Calu3 (cell line): ENCODE measurements at regions not wholly inside any gene's neighbourhood (a gene's known extent, or its start where the extent isn't known, plus 50 kb on each side); places are given as distances from the start of the nearest gene placed in this dataset.

Source experiments
- BruUV-seq: library from RNA; stranded (reverse); fragments of 400-500 nt; replicated peaks from 2 replicates; lab custom pipeline; 2021; lab: Mats Ljungman, UMichigan
- CTCF ChIA-PET: fragments of 300-600 bp; sonication (Branson Sonifier 250); formaldehyde crosslinking; loops from one replicate; lab custom pipeline; 2022; ENCODE audit warnings: antibody characterized with exemption; lab: Charles Lee
- DNase-seq: peaks from one replicate; pipeline ENCODE4 v3.0.0; 2022
- H3K27ac Mint-ChIP-seq: one replicate; pipeline ENCODE4 v1.8.0; 2022; ENCODE audit warnings: mixed read lengths; ENCODE audit not compliant: unreplicated experiment
- H3K27me3 Mint-ChIP-seq: one replicate; pipeline ENCODE4 v1.8.0; 2022; ENCODE audit warnings: mixed read lengths; ENCODE audit not compliant: unreplicated experiment
- H3K36me3 Mint-ChIP-seq: one replicate; pipeline ENCODE4 v1.8.0; 2022; ENCODE audit warnings: mild to moderate bottlenecking, moderate library complexity, mixed read lengths; ENCODE audit not compliant: insufficient read depth, unreplicated experiment
- H3K4me1 Mint-ChIP-seq: one replicate; pipeline ENCODE4 v1.8.0; 2022; ENCODE audit warnings: mild to moderate bottlenecking, low read depth, mixed read lengths; ENCODE audit not compliant: unreplicated experiment
- H3K4me3 Mint-ChIP-seq: one replicate; pipeline ENCODE4 v1.8.0; 2022; ENCODE audit warnings: mild to moderate bottlenecking, low read depth, moderate library complexity, mixed read lengths; ENCODE audit not compliant: unreplicated experiment
- H3K9me3 Mint-ChIP-seq: one replicate; pipeline ENCODE4 v1.8.0; 2022; ENCODE audit warnings: low read depth, mixed read lengths; ENCODE audit not compliant: unreplicated experiment
- intact Hi-C: fragments of 100-400 bp; cut with micrococcal nuclease; formaldehyde crosslinking; loops from one replicate; pipeline ENCODE4 v1.10.0; 2022; ENCODE audit not compliant: unreplicated experiment
- TF ChIP-seq, protein P1 (sequence below): fragments of 200-600 bp; IDR thresholded peaks from one replicate; pipeline ENCODE4 v1.8.0; 2022; ENCODE audit warnings: antibody characterized with exemption; ENCODE audit not compliant: unreplicated experiment

DNA sequence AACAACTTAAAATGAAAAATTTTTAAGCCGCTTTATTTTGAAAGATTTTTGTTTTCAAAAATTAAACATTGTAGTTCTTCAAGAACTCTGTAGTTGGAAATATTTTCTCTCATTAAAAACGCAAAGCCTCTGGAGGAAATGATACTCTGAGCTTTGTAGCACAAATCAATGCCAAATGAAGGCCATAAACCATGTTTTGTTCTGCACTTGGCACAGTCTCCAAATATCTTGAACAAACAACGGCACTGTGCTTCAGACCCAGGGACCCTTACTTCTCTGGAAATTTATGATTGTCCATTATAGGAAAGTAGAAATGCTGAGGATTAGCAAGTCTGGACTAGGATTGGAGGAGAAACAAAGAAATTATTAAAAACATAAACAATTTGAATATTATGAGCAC is 160.8 kb upstream of the BMP4 start:
- Mint-ChIP-seq H3K27ac (no peak overlapping the region), H3K9me3 (no peaks in the 10 kb centered on the region), H3K27me3 (no peaks in the 10 kb centered on the region), H3K4me3 (no peak overlapping the region), H3K4me1 (peaks cover 34% of the 10 kb centered on the region), H3K36me3 (no peaks in the 10 kb centered on the region)
- no peak for DNase-seq
- no TSS peak for BruUV-seq
- CTCF ChIA-PET = no interaction called here
- TF ChIP-seq, protein P1, sequence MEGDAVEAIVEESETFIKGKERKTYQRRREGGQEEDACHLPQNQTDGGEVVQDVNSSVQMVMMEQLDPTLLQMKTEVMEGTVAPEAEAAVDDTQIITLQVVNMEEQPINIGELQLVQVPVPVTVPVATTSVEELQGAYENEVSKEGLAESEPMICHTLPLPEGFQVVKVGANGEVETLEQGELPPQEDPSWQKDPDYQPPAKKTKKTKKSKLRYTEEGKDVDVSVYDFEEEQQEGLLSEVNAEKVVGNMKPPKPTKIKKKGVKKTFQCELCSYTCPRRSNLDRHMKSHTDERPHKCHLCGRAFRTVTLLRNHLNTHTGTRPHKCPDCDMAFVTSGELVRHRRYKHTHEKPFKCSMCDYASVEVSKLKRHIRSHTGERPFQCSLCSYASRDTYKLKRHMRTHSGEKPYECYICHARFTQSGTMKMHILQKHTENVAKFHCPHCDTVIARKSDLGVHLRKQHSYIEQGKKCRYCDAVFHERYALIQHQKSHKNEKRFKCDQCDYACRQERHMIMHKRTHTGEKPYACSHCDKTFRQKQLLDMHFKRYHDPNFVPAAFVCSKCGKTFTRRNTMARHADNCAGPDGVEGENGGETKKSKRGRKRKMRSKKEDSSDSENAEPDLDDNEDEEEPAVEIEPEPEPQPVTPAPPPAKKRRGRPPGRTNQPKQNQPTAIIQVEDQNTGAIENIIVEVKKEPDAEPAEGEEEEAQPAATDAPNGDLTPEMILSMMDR = no peak
- intact Hi-C loops = no loop called here

DNA sequence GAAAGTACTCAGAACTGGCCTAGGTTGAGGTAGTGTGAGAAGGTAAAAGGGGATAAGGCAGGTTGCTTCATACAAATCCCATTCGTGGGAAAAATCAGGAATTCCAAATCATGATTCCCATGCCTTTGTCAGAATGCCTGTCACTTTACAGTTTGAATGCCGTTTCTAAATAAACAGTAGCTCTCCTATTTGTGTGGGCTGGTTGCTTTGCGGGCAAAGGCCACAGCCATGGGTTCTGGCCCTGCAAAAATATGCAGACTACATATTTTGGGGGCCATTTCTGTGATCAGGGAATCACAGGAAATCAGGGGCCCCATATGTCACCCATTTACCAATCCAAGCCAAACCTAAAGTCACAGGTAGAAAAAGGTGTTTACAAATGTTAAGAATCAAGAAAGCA is 161.3 kb upstream of the BMP4 start:
- no peak for DNase-seq
- Mint-ChIP-seq H3K4me3 (no peak overlapping the region), H3K27me3 (no peaks in the 10 kb centered on the region), H3K36me3 (no peaks in the 10 kb centered on the region), H3K9me3 (no peaks in the 10 kb centered on the region), H3K27ac (no peak overlapping the region), H3K4me1 (peaks cover 34% of the 10 kb centered on the region)
- intact Hi-C loops = no loop called here
- TF ChIP-seq, protein P1 = no peak
- BruUV-seq = no TSS peak
- CTCF ChIA-PET = interaction anchor here (0.8 kb wide), 1 partner anchor 13 kb away, joined by 3 read pairs; no protein-coding TSS in a partner anchor

DNA sequence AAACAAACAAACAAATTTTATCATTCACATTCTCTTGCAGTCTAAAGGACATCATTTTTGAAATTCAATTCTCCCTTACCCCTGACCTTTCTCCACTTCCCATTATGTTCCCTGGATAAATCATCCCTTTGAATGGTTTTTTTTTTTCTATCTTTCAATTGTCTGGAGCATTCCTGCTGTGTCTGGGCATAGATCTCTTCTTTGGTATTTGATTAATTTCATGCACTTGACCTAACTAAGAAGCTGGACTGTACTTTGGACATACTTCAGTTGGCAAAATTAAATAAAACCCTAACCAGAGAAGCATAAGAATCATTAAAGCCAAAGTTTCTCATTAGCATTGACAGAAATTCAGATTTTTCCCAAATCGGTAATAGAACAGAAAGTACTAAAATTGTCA is 163.6 kb upstream of the BMP4 start:
- no TSS peak for BruUV-seq
- CTCF ChIA-PET = no interaction called here
- DNase-seq = no peak
- H3K36me3 Mint-ChIP-seq = no peaks in the 10 kb centered on the region
- no peak overlapping the region for H3K4me3 Mint-ChIP-seq
- TF ChIP-seq, protein P1 = no peak
- no peak overlapping the region for H3K27ac Mint-ChIP-seq
- no peaks in the 10 kb centered on the region for H3K9me3 Mint-ChIP-seq
- H3K27me3 Mint-ChIP-seq = no peaks in the 10 kb centered on the region
- intact Hi-C loops = no loop called here
- peaks cover 21% of the 10 kb centered on the region for H3K4me1 Mint-ChIP-seq

DNA sequence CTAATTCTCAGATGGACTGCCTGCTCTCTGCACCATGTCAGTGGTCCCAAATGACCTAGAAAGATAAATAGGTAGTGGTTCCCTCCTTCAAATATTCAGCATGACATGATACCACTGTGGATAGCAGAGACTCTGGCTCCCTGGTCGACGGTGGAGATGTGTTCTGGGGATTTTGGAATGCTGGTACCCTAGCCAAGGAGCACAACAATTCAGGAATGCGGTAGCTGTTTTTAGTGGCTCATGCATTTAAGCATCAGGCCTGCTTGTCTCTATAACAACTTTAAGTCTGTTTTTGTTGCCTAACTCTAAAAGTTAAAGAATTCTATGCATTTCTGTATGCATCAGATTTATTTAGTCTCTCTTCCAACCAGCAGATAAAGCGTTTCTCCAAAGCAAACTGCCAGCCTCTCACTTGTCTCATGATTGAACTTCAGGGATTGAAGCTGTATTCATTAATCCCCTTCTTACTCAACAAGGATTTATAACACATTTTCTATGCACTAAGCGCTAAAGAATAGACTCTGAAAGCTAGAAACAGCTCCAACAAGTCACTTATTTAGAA is 164.9 kb upstream of the BMP4 start:
- intact Hi-C loops = no loop called here
- no peaks in the 10 kb centered on the region for H3K9me3 Mint-ChIP-seq
- CTCF ChIA-PET = no interaction called here
- no peak overlapping the region for H3K27ac Mint-ChIP-seq
- no peaks in the 10 kb centered on the region for H3K27me3 Mint-ChIP-seq
- DNase-seq = no peak
- peaks cover 11% of the 10 kb centered on the region for H3K4me1 Mint-ChIP-seq
- no peak overlapping the region for H3K4me3 Mint-ChIP-seq
- TF ChIP-seq, protein P1 = no peak
- BruUV-seq = no TSS peak
- no peaks in the 10 kb centered on the region for H3K36me3 Mint-ChIP-seq
